Skeletal muscle cell (primary cell): ENCODE measurements at regions not wholly inside any gene's neighbourhood (a gene's known extent, or its start where the extent isn't known, plus 50 kb on each side); places are given as distances from the start of the nearest gene placed in this dataset.
"Not testable (repeated sequence)": the region's sequence is repeated elsewhere in the genome, so short reads cannot be mapped to it uniquely, and the experiment has no call there.

Experiments
- DNase-seq: peaks from one replicate; pipeline ENCODE4 v3.0.0-alpha.2; 2010; ENCODE audit warnings: low read depth
- H3K4me3 ChIP-seq: 2 replicates; pipeline ENCODE4 v1.5.1; 2011; ENCODE audit warnings: low read depth, mild to moderate bottlenecking, control low read depth, low read length, moderate library complexity

DNA sequence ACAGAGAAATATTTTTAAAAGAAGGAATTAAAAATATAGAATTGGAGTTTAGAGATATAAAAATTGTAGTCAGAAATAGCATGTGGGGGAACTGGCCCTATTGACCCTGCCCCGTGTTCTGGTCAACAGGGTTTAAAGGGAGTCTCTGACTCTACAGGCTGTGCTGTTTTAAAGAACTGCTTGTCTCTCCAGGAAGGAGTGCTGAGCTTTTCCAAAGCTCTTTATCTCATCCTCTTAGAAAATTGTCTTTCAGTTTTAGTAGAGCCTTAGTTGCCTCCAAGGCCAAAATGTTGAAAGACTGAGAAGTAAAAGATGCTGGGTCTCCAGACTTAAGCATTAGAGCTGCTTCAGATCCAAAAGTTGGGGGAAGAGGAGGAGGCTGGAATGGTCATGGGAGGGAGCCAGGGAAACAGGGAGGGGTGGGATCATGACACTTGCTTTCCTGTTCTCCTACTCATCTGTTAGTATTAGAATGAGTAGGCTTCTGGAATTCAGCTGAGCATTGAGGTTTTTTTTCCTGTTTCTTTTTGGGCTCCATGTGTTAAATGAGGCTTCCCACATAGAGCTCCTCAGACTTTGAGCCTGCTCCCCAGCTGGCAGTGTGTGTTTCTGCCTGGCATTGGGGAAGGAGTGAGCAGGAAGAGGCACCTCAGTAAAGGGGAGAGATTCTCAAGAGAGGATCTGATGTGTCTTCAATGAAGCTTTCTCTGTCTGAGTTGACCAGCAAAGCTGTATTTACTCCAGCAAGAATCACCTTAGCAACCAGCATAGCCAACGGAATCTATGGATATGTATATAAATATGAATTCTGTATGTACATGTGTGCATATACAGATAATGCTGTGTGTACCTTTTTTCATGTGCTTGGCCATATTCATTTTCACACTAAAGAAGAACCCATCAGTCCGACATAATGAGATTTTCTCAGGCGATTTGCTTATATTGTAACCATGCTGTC, 186.8 kb upstream of the FBXO11 start:
- no peak overlapping the region for H3K4me3 ChIP-seq
- no peak for DNase-seq

DNA sequence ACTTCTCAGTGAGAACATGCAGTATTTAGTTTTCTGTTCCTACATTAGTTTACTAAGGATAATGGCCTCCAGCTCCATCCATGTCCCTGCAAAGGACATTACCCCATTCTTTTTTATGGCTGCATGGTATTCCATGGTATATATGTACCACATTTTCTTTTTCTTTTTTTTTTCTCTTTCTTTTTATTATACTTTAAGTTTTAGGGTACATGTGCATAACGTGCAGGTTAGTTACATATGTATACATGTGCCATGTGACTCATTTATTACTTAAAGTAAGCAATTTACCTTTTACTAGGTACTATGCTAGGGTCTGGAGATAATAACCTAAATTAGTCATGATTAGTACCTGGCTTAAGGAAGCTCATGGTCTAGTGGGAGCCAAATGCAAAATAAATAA, 190.5 kb upstream of the FBXO11 start:
- DNase-seq, H3K4me3 ChIP-seq: not testable (repeated sequence)

DNA sequence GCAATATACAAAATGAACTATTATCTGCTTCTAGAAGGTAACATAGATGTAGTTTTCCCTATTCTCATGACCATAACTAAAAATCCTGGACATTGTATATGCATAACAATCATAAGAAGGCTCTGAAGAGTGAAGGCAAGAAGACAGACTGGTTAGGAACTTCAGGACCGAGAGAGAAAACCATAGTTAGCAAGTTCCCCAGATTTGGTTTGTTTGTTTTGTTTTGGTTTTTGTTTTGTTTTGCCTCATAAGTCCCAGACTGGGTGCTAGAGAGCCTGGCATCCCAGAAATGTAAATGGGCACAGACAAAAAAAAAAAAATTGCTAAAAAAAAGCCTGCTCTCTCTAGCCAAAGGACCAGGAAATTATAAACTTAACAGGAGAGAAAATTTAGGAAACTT, 192.2 kb upstream of the FBXO11 start:
- DNase-seq = no peak
- no peak overlapping the region for H3K4me3 ChIP-seq

DNA sequence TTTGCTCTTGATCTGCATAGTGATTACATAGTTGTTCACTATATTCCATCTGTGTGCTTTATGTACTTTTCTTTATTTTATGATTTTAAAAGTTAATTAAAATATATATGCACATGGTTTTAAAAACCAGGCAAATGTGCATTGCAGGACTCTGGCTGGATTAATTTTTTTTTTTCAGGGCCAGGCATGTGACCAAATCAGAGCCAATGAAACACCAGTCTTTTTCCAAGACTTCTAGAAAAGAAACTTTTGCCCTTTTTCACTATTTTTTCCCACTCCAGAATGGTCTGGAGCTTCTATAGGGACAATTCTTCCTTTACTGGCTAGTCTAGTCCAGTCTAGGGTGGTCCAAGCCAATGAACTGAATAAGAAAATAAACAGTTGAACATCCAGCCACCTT, 198.1 kb upstream of the FBXO11 start:
- H3K4me3 ChIP-seq = no peak overlapping the region
- no peak for DNase-seq

DNA sequence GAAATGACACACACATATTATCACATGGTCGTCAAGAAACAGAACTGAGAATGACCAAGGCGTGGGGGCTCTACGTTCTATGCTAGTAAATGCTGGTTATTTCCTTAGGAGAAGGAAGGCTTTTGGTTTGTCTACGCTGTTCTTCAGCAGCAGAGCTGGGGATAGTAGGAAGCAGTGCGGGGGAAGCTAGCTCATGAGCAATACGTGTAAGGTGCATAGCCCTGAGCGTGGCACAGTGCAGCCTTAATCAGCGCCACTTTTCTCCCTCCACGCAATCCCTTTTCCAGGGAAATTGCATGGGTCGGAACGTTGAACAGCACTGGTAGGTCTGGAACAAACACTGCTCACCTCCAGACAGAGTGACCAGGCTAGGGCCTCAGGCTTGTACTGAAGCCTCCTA, 199.6 kb upstream of the FBXO11 start:
- no peak for DNase-seq
- no peak overlapping the region for H3K4me3 ChIP-seq

DNA sequence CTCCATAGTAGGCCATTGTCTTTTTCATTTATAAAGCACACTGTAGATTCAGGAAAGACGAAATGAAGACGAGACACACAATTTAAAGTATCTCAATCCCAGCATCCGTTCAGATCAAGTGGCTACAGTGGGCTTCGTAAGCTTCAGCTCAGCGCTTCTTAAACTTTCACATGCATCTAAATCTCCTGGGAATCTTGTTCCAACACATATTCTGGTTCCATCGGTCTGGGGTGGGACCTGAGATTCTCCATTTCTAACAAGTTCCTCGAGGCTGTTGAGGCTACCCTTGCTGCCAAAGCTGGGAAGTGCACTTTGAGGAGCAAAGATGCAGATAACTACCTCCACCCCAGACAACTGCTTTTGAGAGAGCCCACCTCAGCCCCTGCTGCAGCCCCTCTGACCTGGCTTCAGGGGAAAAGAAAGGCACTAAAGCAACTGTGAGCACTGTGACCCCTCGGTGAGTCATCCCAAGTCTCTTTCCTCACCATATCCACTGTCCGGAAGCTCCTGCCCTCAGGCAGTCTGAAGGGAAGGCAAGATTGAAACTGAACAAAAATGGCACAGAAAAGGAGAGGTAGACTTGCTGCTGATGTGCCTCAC, 201.1 kb upstream of the FBXO11 start:
- H3K4me3 ChIP-seq = no peak overlapping the region
- DNase-seq = no peak

DNA sequence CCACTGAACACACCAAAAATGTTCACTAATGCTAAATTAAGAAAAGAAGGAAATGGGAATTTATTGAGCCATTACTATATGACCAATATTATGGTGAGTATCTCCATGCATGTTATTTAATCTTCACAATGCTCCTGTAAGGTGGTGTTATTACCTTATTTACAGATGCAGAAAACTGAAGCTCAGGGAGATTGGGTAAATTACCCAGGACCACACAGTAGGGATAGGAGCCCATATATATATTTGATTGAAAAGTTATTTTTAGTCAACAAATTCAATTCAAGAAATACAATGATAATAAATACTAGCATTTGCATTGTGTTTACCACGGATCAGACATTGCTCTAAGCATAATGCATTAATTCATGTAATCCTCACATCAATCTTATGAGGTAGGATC, 202.2 kb upstream of the FBXO11 start:
- no peak overlapping the region for H3K4me3 ChIP-seq
- DNase-seq = no peak

DNA sequence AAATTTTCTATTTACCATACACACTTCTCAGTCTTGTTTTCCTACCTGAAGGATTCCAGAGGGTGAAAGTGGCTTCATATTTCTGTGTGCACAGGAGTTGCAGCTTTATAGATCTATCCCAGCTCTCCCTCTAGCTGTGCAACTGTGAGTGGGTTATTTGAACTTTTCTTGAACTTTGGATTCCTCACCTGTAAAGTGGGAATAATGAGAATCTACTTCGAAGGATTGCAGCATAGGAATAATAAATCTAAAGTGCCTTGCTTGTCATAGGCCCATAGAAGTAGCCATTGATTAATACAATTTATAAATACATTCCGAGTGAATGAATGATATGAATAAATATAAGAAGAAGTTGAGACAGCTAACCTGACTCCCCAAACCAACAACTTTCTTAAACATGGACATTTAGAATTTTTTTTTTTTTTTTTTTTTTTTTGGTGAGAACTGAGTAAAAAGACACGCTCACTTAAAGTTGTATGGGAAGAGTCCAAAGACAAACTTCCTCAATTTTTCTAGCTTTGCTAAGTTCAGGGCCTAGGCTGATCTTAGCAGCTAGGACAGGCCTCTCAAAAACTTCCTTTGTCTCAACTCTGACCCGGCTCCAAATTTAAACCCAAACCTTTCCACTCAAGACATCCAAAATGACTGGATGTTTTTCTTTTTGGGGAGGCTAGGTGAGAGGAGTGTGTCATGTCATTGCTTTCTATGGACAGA, 203.3 kb upstream of the FBXO11 start:
- DNase-seq = no peak
- H3K4me3 ChIP-seq = no peak overlapping the region

DNA sequence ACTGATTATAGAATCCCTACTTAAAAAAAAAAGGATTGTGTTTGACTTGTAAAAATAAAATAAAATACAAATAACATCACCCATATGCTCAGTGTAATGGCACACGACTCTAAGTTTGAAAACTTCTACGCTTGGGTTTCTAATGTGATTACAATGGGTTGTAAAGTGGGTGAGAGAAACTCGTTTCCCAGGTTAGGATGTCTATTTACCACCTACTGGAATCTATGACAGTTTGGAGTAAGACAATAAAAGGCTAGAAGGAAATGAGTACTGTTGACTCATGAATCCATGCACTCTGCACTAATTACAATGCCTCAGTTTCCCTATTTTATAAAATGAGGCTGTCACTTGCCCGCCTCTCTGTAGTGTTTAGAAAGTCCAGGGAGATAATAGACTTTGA, 204.0 kb upstream of the FOXN2 start:
- H3K4me3 ChIP-seq = no peak overlapping the region
- DNase-seq = no peak

DNA sequence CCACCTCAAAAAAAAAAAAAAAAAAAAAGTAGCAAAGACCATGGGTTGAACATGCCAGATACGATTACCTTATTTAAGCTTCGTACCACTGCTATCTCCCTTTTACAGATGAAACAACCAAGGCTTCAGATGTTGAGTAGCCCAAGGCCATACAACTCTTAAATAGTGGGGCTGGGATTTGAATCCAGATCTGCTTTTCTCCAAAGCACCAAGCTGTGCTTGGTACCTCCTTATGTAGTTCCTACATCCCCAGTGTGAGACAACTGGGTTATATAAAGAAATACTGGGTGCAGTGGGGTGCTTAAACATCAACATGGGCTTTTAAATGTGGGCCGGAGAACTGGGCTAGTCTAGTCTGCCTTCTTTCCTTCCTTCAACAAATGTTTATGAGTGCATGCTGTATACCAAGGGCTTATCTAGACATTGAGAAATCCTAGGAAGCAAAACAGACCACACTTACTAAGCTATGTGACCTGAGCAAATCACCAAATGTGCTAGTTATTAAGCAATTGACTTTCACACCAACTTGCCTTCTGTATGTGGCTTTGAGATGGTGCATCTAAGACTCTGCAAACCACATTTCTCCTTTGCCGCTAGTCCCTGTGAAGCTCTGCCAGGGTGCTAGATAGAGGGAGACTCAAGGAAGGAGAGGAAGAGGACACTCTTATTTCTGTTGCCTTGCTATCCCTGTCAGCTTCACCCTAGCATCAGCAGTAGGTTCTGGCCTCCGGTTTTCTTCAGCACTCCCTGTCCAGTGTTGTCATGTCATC, 201.4 kb upstream of the FOXN2 start:
- H3K4me3 ChIP-seq = no peak overlapping the region
- DNase-seq = no peak

DNA sequence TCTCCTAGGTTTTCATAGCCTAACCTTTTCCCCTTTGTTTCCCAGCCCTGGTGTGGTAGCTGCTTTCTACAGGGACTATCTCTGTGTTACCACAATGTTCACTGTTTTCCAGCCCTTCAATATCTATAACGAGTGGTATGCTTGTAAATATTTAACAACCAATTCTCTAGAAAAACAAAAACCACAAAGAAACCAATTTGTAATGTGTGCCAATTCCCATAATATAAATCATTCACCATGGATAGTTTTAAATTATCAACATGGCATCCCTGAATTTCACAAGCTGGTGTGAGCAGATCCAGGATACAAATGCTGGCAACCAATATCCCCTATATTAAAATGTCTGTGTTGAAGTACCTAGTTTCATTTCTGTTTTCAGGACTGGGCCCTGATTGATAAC, 200.7 kb upstream of the FOXN2 start:
- no peak overlapping the region for H3K4me3 ChIP-seq
- no peak for DNase-seq

DNA sequence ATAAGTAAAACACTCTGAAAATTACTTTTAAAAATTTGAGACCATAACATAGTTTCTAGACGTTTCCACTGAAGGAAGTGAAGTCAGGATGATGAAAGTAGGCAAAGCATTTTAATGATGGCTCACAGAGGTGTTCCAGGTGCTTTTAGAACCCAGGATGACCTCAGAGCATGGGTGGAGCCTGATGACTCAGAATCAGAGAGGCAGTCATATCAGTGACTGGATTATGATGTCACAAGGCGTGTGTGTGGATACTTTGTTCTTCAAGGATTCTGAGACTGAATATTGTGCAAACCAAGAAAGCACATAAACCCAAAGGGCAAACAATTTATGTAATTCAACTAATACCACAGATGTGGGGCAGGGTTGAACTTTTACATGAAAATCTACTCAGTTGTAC, 200.2 kb upstream of the FOXN2 start:
- DNase-seq = no peak
- no peak overlapping the region for H3K4me3 ChIP-seq

DNA sequence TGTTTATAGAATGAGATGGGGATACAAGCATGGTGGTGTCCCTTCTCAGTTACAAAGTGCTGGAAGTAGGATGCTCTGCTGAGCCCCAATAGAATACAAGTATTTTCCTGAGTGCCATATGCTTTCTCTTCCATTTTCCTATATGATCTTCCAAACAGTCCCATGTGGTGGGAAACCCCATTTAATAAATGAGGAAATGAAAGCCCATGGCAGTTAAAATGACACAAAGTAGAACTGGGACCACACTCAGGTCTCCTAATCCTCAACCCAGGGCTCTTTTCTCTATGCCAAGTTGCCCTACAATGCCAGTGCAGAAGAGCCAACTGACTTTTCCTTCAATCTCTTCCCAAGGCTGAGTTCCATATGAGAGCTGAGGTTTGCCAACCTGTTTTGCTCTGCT, 198.0 kb upstream of the FOXN2 start:
- H3K4me3 ChIP-seq = no peak overlapping the region
- no peak for DNase-seq

DNA sequence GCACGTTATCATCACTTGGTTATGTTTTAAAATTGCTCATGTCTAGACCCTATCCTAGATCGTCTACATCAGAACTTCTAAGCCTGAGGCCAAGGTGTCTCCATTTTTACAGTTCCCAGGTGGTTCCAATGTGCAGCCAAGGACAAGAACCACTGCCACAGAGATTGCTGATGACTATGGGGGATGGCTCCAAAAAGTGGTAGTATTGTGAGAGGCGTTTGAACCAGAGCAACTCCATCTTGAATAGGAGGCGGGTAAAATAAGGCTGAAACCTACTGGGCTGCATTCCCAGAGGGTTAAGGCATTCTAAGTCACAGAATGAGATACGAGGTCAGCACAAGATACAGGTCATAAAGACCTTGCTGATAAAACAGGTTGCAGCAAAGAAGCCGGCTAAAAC, 195.6 kb upstream of the FOXN2 start:
- DNase-seq = no peak
- no peak overlapping the region for H3K4me3 ChIP-seq

DNA sequence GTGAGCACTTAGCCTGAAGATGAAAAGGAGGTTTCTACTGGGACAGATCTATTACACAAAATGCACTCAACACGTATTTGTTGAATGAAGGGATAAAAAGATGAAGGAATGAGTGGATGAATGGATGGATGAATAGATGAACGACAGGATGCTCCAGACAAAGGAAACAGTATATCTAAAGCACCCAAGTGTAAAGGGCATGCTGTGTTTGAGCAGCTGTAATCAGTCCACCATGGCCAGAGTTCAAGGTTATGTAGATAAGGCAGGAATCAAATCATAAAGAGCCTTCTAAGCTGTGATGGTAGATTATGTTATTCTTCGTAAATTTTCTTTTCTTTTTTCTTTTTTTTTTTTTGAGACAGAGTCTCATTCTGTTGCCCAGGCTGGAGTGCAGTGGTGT, 194.4 kb upstream of the FOXN2 start:
- no peak for DNase-seq
- H3K4me3 ChIP-seq = no peak overlapping the region

DNA sequence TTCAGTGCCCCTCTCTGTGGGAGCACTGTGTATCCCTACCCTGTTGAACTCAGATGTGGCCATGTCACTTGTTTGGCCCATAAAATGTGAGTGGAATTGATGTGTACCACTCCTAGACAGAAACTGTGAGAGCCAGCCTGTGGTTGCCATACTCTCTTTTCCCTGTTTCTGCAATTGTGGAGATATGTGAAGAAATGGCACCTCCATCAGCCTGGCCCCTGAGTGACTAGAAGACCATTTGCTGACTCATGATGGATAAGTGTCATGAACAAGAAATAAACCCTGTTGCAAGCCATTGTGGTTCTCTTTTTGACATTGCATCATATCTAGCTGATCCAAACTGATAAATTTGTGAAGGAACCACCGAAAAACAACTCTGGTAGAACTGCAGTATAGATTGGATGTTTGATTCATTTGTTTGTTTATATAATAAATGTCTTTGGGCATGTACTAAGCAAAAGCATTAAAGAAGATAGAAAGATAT, 193.7 kb upstream of the FOXN2 start:
- no peak for DNase-seq
- H3K4me3 ChIP-seq = no peak overlapping the region

DNA sequence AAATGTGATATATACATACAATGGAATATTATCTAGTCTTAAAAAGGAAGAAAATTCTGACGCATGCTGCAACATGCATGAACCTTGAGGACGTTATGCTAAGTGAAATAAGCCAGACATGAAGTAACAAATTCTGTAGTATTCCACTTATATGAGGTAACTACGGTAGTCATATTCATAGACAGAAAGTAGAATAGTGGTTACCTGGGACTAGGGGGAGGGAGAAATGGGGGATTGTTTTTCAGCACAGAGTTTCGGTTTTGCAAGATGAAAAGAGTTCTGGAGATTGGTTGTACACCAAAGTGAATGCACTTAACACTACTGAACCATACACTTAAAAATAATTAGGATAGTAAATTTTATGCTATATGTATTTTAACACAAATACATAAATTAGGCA, 192.3 kb upstream of the FOXN2 start:
- no peak for DNase-seq
- no peak overlapping the region for H3K4me3 ChIP-seq

DNA sequence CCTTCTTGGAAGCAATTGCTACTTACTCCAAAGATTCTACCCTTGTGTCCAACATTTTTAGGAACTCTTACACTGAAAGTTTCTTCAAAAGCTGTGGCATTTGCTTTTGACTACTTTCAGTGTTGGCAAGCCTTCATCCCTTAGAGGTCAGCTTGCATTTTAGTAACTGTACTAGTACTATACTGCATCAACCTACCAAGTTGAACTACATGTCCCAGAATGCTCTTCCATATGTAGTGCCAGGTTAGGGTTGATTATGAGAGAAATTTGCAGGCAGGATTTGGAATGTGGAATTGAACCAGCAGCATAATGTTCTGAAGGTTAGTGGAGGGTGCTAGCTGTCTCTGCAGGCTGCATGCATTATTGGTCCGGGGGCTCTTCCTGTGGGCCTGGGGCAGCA, 189.9 kb upstream of the FOXN2 start:
- DNase-seq = no peak
- no peak overlapping the region for H3K4me3 ChIP-seq

DNA sequence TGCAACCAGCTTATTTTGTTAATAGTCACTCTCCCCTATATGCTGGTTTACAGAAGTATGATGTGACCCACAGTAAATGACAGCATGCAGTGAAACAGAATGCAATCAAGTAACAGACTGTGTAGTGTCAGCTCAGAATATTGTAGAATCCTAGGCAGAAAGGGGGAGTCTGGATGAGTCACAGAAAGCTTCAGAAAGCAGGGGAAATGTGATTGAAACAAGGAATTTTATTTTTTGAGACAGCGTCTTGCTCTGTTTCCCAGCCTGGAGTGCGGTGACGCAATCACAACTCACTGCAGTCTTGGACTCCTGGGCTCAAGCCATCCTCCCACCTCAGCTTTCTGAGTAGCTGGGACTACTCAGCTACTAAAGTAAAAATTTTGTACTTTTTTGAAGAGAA, 188.3 kb upstream of the FOXN2 start:
- H3K4me3 ChIP-seq = no peak overlapping the region
- DNase-seq = peak; percentile 76
